Right atrium auricular region (tissue), 2 donors: ENCODE measurements at regions not wholly inside any gene's neighbourhood (a gene's known extent, or its start where the extent isn't known, plus 50 kb on each side); places are given as distances from the start of the nearest gene placed in this dataset.

ENCODE experiments used
- DNase-seq: peaks from one replicate; pipeline ENCODE4 v3.0.0-alpha.2; 2019; ENCODE audit warnings: low spot score
- H3K27ac ChIP-seq, 2 donors: fragments of 200-600 bp; sonication (generic); 1 replicate in 1 of 2; 2 replicates in 1 of 2; pipeline ENCODE4 v1.5.1; 2016 to 2019
- H3K27me3 ChIP-seq, 2 donors: fragments of 200-600 bp; sonication (generic); one replicate each; pipeline versions ENCODE4 v1.5.1 to v1.6.0; 2017 to 2019
- H3K36me3 ChIP-seq: fragments of 200-600 bp; sonication (generic); one replicate; pipeline ENCODE4 v1.5.1; 2016
- H3K4me1 ChIP-seq, 2 donors: fragments of 200-600 bp; sonication (generic); one replicate each; pipeline versions ENCODE4 v1.5.1 to v1.6.0; 2017 to 2019
- H3K4me3 ChIP-seq, 2 donors: fragments of 200-600 bp; sonication (generic); 1 replicate in 1 of 2; 2 replicates in 1 of 2; pipeline ENCODE4 v1.5.1; 2017 to 2019; ENCODE audit warnings: mild to moderate bottlenecking in 1 of 2, moderate library complexity in 1 of 2
- H3K9me3 ChIP-seq, 2 donors: fragments of 200-600 bp; sonication (generic); one replicate each; pipeline ENCODE4 v1.5.1; 2019
- CTCF ChIP-seq, 2 donors: fragments of 200-600 bp; sonication (generic); IDR thresholded peaks; one replicate each; pipeline ENCODE4 v1.5.1; 2019; ENCODE audit warnings: antibody characterized with exemption in 2 of 2

- no peaks in the 10 kb centered on the region for H3K27me3 ChIP-seq
- H3K4me1 ChIP-seq = peaks cover 0 to 9% of the 10 kb centered on the region in 2 donors
- no peaks in the 10 kb centered on the region for H3K36me3 ChIP-seq
- H3K4me3 ChIP-seq = no peak overlapping the region
- no peak overlapping the region for H3K27ac ChIP-seq
- H3K9me3 ChIP-seq = no peaks in the 10 kb centered on the region
- DNase-seq = no peak
- TF ChIP-seq CTCF (IDR thresholded peaks at IDR 0.05) = no peak
These were observed 349.8 kb downstream of the ENC1 start for GRCh38 chr5:74290634-74291241.

- Histone ChIP-seq H3K4me1 (peaks cover 0 to 9% of the 10 kb centered on the region in 2 donors), H3K27me3 (no peaks in the 10 kb centered on the region), H3K9me3 (no peaks in the 10 kb centered on the region), H3K36me3 (no peaks in the 10 kb centered on the region), H3K4me3 (no peak overlapping the region), H3K27ac (peak overlapping the region; percentile 51 to 60)
- TF ChIP-seq CTCF (IDR thresholded peaks at IDR 0.05) = no peak
- DNase-seq = no peak
These were observed 350.8 kb downstream of the ENC1 start for GRCh38 chr5:74289691-74290090.

GRCh38 chr5:74289238-74289637, 351.3 kb downstream of the ENC1 start:
- Histone ChIP-seq H3K27me3 (no peaks in the 10 kb centered on the region), H3K9me3 (no peaks in the 10 kb centered on the region), H3K4me1 (peaks cover 0 to 9% of the 10 kb centered on the region in 2 donors), H3K27ac (peak overlapping the region; percentile 51 to 60), H3K36me3 (no peaks in the 10 kb centered on the region), H3K4me3 (no peak overlapping the region)
- no peak for TF ChIP-seq CTCF (IDR thresholded peaks at IDR 0.05)
- no peak for DNase-seq

- H3K27ac ChIP-seq = peak overlapping the region; percentile 58 to 70
- DNase-seq = no peak
These were observed 351.9 kb downstream of the ENC1 start for GRCh38 chr5:74288448-74289108.

GRCh38 chr5:74288038-74288437, 352.5 kb downstream of the ENC1 start:
- Histone ChIP-seq H3K27ac (peak overlapping the region; percentile 58 to 70), H3K27me3 (no peaks in the 10 kb centered on the region), H3K9me3 (no peaks in the 10 kb centered on the region), H3K4me1 (peaks cover 0 to 9% of the 10 kb centered on the region in 2 donors), H3K4me3 (no peak overlapping the region), H3K36me3 (no peaks in the 10 kb centered on the region)
- DNase-seq = no peak
- no peak for TF ChIP-seq CTCF (IDR thresholded peaks at IDR 0.05)

More at GRCh38 chr5:74288448-74289108, 351.9 kb downstream of the ENC1 start:
- Histone ChIP-seq H3K27me3 (no peaks in the 10 kb centered on the region), H3K36me3 (no peaks in the 10 kb centered on the region), H3K4me3 (no peak overlapping the region), H3K4me1 (peaks cover 0 to 9% of the 10 kb centered on the region in 2 donors), H3K9me3 (no peaks in the 10 kb centered on the region)
- TF ChIP-seq CTCF (IDR thresholded peaks at IDR 0.05) = no peak
